ENCODE measurements at regions not wholly inside any gene's neighbourhood (a gene's known extent, or its start where the extent isn't known, plus 50 kb on each side); places are given as distances from the start of the nearest gene placed in this dataset.

DNA sequence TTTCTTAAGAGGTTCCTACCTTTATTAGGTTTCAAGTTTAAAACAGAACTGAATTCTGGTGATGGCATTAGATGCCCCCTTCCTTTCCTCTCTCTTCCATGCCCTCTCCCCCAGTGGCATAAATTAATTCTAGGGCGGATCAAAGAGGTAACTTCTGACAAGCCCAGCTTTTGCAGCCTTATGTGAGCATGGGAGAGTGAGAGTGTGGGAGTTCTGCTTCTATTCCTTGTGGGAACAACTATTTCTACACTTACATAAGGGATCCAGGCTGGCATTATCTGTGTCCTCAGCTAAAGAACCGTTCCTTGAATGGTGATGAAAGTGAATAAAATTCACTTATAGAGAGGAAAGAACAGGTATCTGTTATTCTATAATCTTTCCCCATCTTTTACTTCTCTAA, 437.6 kb downstream of the KIF4B start:
- no peak for DNase-seq (ENCODE audit: extremely low read depth, low read depth)
- TF ChIP-seq CTCF (IDR thresholded peaks at IDR 0.05; ENCODE audit: low read depth, low read length): no peak

DNA sequence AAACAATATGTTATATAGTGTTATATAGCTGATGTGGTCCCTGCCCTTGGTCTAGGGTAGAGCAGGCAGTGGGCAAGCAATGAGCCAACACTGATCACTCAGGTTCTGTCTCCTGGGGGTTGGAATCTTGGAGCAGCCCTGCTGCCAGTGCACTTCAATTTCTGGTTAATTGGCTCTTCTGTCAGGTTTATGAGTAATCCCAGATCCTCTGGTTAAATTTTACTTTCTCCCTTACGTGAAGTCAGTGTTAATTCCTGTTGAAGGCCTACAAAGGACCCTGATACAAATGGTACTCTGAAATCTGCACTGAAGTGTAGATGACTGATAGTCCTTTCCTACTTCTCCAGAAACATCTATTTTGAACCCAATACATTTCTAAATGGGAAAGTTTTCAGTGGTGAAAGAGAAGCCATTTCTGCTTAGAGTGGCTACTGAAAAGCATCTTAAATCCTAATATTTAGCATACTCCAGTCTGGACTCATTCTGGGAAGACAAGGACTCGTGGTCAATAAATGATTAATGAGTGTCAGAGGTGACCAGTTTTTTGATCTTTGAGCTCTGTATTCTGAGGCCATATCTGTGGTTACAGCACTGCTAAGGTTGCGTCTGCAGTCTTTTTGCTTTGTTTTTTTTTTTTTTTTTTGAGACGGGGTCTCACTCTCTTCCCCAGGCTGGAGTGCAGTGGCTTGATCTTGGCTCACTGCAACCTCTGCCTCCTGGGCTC, 442.4 kb downstream of the KIF4B start:
- DNase-seq (ENCODE audit: extremely low read depth, low read depth): no peak

DNA sequence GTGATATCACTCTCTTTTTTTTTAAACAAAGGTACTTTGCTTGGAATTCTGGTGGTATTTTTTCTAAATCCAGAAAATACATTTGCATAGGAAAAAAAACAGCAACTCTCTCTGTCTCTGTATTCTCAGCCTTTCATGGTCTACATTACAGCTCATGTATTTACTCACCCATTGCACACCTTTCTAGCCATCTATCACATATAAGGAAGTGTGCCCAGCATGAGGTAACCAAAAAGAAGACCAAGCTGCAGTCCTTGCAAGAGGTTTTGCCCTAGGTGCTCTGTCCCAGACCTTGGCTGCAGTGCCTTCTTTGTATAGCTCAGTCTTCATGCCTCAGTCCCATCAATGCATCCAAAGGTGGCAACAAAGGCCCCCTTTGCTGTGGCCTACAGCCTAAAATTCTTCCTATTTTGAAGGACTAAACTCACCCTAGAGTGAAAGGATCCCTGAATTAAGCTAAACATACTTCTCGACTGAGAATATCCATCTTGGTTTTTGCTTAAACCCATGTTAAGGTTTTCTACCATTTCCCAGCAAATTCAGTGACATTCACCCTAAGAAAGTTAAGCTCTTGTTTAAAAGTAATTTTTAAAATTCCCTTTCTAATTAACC, 446.4 kb downstream of the KIF4B start:
- DNase-seq (ENCODE audit: extremely low read depth, low read depth): no peak
- TF ChIP-seq CTCF (IDR thresholded peaks at IDR 0.05; ENCODE audit: low read depth, low read length): no peak

More for the DNA sequence above, 442.4 kb downstream of the KIF4B start:
- TF ChIP-seq CTCF (IDR thresholded peaks at IDR 0.05; ENCODE audit: low read depth, low read length): no peak

DNA sequence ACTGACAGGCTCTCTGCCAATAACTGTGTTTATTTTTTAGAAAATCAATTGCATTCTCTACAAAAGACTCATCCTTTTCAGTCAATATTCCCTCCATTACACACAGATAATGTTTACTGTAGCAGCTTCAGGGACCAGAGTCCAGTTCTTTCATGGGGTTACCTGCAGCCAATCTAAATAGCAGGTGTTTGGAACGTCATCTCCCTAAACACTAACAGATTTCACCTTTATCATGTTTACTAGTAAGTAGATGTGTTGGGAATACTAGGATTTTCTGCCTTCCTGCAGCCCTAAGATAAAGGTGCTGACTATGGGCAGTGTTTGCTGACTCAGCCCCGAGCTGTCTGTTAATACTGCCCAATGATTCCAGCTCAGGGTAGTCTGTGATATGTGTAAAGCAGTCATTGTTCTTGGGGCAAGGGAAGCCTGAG, 447.0 kb downstream of the KIF4B start:
- no peak for TF ChIP-seq CTCF (IDR thresholded peaks at IDR 0.05; ENCODE audit: low read depth, low read length)
- DNase-seq (ENCODE audit: extremely low read depth, low read depth): no peak

- no peak for DNase-seq (ENCODE audit: extremely low read depth, low read depth)
- no peak for TF ChIP-seq CTCF (IDR thresholded peaks at IDR 0.05; ENCODE audit: low read depth, low read length)
These were observed 447.7 kb downstream of the KIF4B start for GRCh38 chr5:155461304-155461703.

GRCh38 chr5:155466851-155467250, 453.3 kb downstream of the KIF4B start:
- no peak for TF ChIP-seq CTCF (IDR thresholded peaks at IDR 0.05; ENCODE audit: low read depth, low read length)
- no peak for DNase-seq (ENCODE audit: extremely low read depth, low read depth)

- DNase-seq (ENCODE audit: extremely low read depth, low read depth): no peak
- no peak for TF ChIP-seq CTCF (IDR thresholded peaks at IDR 0.05; ENCODE audit: low read depth, low read length)
These were observed 457.5 kb downstream of the KIF4B start for GRCh38 chr5:155471027-155471426.

Measured in AG09319 (cell line).